ENCODE measurements at regions not wholly inside any gene's neighbourhood (a gene's known extent, or its start where the extent isn't known, plus 50 kb on each side); places are given as distances from the start of the nearest gene placed in this dataset.
A peak's percentile ranks its signal among the peaks of the same experiment; 100 is the strongest.

GRCh38 chr9:93829271-93830011 is 125.7 kb downstream of the BARX1 start:
- Mint-ChIP-seq H3K27ac (no peak overlapping the region), H3K4me3 (no peak overlapping the region), H3K36me3 (ENCODE audit: low read depth) (no peaks in the 10 kb centered on the region), H3K27me3 (ENCODE audit: insufficient read depth) (peaks cover 3% of the 10 kb centered on the region), H3K4me1 (ENCODE audit: low read depth) (no peaks in the 10 kb centered on the region), H3K9me3 (no peaks in the 10 kb centered on the region)
- TF ChIP-seq CTCF (IDR thresholded peaks at IDR 0.05), result no peak
- DNase-seq, result no peak

DNA sequence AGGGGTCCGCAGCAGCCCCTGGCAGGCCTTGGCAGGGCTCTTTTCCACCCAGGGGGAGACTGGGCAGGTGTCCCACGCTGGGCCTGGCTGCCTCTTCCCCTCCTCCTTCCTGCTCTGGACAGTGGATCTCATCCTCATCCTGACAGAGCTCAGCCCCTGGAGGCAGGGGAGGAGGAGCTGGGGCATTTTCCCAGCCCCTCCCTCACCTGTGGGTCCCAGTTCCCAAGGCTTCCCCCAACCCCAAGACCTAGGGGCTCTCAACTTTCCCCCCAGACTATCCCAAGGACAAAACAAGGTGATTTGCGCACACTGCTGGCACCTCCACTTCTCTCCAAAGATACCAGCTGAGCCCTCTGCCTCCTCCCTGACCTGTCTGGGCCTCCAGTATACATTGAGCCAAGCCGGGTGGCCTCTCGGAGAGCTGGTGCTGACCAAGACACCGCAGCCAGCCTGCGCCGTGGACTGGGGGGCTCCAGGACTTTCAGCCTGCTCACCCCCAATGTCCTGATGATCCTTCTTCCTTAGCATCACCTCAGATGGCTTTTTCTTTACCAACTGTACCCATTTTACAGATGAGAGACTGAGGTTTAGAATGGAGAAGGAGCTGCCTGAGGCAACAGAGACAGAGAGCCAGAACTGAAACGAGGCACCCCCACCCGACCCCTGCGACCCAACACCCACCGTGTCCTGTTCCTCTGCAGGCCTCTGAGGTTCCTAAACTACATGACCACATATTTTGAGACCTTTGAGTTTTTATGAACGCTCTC is 126.6 kb downstream of the BARX1 start:
- no peaks in the 10 kb centered on the region for H3K4me1 Mint-ChIP-seq (ENCODE audit: low read depth)
- no peak for DNase-seq
- no peak for TF ChIP-seq CTCF (IDR thresholded peaks at IDR 0.05)
- H3K27me3 Mint-ChIP-seq (ENCODE audit: insufficient read depth), result peaks cover 3% of the 10 kb centered on the region
- H3K36me3 Mint-ChIP-seq (ENCODE audit: low read depth), result no peaks in the 10 kb centered on the region
- no peak overlapping the region for H3K4me3 Mint-ChIP-seq
- no peak overlapping the region for H3K27ac Mint-ChIP-seq
- no peaks in the 10 kb centered on the region for H3K9me3 Mint-ChIP-seq

DNA sequence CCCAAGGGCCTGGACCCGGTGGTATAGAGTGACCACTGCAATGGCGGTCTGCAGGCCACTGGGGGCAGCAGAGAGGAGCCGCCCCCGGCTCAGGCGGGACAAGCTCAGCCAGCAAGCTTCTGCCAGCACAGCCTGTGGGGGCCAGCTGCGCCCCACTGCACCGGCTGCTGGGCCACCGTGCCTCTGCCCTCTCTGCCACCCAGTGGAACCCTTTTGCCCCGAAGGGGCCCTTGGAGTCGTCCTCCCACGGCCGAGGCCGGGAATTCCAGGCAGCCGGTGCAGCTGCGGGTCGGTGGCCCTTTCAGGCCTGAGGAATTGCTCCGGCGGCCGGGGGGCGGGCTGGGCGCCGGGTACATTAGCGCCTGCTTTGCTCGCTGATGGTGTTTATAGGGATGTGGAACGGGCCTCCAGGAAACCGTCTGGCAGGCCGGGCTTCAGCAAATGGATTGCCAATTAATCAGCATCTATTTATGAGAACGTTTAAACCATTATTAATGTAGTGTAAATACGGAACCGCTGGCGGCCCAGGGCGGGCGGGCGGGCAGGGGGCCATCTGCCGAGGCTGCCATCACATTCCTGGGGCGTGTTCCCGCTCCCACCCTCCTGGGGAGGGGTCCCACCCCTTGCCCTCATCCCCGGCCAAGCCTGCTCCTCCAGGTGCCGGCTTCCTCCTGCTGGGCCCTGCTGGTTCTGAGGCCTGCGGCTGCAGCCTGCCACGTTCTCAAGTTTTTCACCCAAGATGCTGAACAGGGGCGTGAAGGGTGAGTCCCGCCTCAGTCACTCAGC is 127.4 kb downstream of the BARX1 start:
- Mint-ChIP-seq H3K9me3 (peaks cover 5% of the 10 kb centered on the region; the same call in 1 of the 2 replicates), H3K27ac (no peak overlapping the region), H3K4me3 (peak overlapping the region; percentile 9; the same call in 1 of the 2 replicates), H3K36me3 (ENCODE audit: low read depth) (no peaks in the 10 kb centered on the region), H3K4me1 (ENCODE audit: low read depth) (no peaks in the 10 kb centered on the region), H3K27me3 (ENCODE audit: insufficient read depth) (peaks cover 3% of the 10 kb centered on the region)
- TF ChIP-seq CTCF (IDR thresholded peaks at IDR 0.05), result peak; percentile 85
- peak; percentile 7 for DNase-seq

DNA sequence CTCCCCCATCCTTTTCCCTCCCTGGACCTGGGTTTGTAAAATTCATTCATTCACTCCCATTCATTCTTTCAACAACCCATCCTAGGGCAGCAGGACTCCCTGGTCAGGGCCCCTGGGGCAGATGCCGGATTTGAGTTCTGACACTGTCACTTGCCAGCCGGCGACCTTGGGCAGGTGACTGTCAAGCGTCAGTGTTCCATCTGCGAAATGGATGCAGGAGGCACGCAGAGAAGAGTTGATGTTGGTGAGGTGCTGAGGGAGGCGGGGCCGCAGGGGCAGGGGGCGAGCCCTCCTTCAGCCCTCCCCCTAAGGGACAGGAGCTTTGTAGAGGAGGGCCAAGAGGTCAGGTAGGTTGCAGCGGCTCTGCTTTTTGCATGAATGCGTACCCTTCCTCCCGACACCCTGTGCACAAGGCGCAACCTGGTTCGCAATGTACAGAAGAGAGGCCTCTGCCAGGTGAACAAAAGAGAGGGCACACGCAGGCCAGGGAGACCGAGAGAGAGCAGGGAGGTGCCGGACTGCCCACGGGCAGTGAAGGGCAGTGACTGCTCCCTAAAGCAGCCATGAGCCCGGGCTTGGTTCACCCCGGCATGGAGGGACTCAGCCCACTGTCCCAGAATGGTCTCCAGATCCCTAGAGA is 128.1 kb downstream of the BARX1 start:
- TF ChIP-seq CTCF (IDR thresholded peaks at IDR 0.05), result no peak
- H3K4me1 Mint-ChIP-seq (ENCODE audit: low read depth), result no peaks in the 10 kb centered on the region
- H3K4me3 Mint-ChIP-seq, result no peak overlapping the region
- no peak overlapping the region for H3K27ac Mint-ChIP-seq
- no peak for DNase-seq
- H3K9me3 Mint-ChIP-seq, result peaks cover 5% of the 10 kb centered on the region; the same call in 1 of the 2 replicates
- H3K36me3 Mint-ChIP-seq (ENCODE audit: low read depth), result no peaks in the 10 kb centered on the region
- H3K27me3 Mint-ChIP-seq (ENCODE audit: insufficient read depth), result peaks cover 5% of the 10 kb centered on the region

DNA sequence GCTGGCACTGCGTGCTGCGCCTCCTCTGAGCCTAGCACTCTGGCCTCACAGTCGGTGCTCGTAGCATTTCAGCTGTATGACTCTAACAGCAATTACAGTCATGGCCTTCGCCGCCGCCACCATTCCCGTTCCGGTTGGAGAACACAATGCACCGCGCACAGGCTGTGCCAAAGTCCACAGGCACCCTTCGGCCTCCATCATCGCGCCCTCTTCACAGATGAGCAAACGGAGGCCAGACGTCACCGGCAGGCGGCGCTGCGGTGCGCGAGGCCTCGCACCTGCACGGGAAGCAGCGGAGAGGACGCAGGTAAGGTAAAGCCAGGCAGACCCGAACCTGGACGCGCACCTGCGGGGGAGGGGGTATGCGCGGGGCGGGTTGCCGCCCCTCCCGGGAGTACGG is 128.9 kb downstream of the BARX1 start:
- peak; percentile 34; the same call in 1 of the 2 replicates for TF ChIP-seq CTCF (IDR thresholded peaks at IDR 0.05)
- no peaks in the 10 kb centered on the region for H3K36me3 Mint-ChIP-seq (ENCODE audit: low read depth)

More for the DNA sequence above, 128.9 kb downstream of the BARX1 start:
- peaks cover 5% of the 10 kb centered on the region; the same call in 1 of the 2 replicates for H3K9me3 Mint-ChIP-seq
- H3K4me1 Mint-ChIP-seq (ENCODE audit: low read depth), result no peaks in the 10 kb centered on the region
- no peak overlapping the region for H3K27ac Mint-ChIP-seq
- peaks cover 5% of the 10 kb centered on the region for H3K27me3 Mint-ChIP-seq (ENCODE audit: insufficient read depth)
- H3K4me3 Mint-ChIP-seq, result no peak overlapping the region
- no peak for DNase-seq
